ENCODE measurements at regions not wholly inside any gene's neighbourhood (a gene's known extent, or its start where the extent isn't known, plus 50 kb on each side); places are given as distances from the start of the nearest gene placed in this dataset.

DNA sequence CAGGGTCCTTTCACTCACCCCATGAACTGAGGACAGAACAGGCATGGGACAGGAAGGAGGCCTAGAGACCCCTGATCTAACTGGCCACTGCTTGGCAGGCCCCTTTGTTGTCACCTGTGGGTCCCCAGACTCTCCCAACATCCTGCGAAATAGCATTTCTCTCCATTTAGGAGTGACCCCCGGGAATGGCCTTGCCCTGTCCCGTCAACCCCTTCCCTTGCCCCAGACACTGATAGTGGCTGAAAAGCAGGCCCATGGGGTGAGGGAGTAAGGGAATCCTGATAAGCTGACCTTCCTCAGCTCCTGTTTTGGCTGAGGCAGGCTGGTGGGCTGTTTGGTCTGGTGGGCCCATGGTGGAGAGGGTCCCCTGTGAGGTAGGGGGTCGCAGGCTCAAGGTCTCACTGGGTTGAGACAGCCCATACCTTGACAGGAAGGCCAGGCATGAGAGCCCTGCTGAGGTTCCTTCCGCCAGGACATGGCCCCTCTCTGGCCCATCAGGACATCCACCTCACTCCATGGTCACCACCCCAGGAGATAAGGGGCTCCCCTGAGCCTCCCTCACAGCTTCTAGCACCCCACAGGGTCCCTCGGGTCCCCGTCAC lies 139.3 kb downstream of the MRPL14 start:
- H3K27me3 ChIP-seq (ENCODE audit: low read depth): peaks cover 2% of the 10 kb centered on the region; the same call in 1 of the 2 replicates
- no peaks in the 10 kb centered on the region for H3K9me3 ChIP-seq
- no peak overlapping the region for H3K4me3 ChIP-seq
- H3K4me1 ChIP-seq: no peaks in the 10 kb centered on the region
- no peaks in the 10 kb centered on the region for H3K36me3 ChIP-seq (replicated peaks)
- in situ Hi-C loops (cut with MboI; ENCODE audit: low sequenced_read_pairs): no loop called here
- DNase-seq (ENCODE audit: low spot score in 2 of 2): no peak

DNA sequence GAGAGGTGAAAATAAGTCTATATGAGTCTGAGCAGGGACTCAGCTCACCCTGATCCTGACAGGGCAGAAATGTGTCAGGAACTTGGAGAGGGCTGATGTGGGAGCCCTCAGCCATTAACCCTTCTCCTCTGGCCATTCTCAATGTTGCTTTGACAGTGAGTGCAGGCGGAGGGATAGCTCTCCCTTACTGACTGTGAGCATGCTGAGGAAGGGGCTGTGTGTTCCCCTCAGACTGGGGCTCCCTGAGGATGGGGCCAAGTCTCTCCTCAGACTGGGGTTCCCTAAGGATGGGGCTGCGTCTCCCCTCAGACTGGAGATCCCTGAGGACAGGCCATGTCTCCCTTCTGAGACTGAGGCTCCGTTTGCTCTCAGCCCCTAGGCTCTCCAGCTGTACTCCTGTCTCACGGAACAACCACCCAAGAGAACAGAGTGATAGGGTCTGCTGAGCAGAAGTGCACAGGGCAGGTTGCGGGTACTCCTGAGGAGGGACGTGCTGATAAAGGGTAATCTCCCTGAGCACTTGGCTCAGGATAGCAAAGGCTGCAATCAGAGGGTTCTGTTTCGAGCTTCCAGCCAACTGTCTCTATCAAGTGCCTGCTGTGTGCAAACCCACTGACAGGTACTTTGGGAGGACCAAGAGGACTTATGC lies 141.0 kb downstream of the MRPL14 start:
- Histone ChIP-seq H3K4me1 (no peaks in the 10 kb centered on the region), H3K27me3 (ENCODE audit: low read depth) (peaks cover 2% of the 10 kb centered on the region; the same call in 1 of the 2 replicates), H3K4me3 (no peak overlapping the region), H3K36me3 (replicated peaks) (no peaks in the 10 kb centered on the region), H3K9me3 (no peaks in the 10 kb centered on the region)
- DNase-seq (ENCODE audit: low spot score in 2 of 2): no peak
- in situ Hi-C loops (cut with MboI; ENCODE audit: low sequenced_read_pairs): no loop called here

DNA sequence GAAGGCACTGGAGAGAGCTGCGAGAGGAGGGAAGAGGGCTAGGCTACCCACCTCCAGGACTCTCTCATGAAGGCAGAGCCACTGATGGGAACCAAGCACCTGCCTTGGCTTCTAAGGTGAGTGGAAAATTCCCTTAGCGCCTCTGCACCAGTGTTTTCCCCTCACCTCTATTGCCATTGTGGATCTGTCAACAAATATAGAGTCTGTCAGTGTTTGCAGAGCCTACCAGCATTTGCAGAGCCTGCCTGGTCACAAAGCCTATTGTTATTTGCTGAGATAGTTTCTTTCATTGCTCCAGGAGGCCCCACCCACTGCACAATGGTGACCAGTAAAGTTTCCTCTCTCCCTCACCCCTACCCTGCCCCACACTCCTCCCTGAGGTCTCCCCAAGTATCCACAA lies 141.9 kb downstream of the MRPL14 start:
- H3K9me3 ChIP-seq: no peaks in the 10 kb centered on the region
- in situ Hi-C loops (cut with MboI; ENCODE audit: low sequenced_read_pairs): no loop called here
- peaks cover 2% of the 10 kb centered on the region; the same call in 1 of the 2 replicates for H3K27me3 ChIP-seq (ENCODE audit: low read depth)
- H3K4me3 ChIP-seq: no peak overlapping the region
- no peaks in the 10 kb centered on the region for H3K4me1 ChIP-seq
- no peak for DNase-seq (ENCODE audit: low spot score in 2 of 2)
- no peaks in the 10 kb centered on the region for H3K36me3 ChIP-seq (replicated peaks)

DNA sequence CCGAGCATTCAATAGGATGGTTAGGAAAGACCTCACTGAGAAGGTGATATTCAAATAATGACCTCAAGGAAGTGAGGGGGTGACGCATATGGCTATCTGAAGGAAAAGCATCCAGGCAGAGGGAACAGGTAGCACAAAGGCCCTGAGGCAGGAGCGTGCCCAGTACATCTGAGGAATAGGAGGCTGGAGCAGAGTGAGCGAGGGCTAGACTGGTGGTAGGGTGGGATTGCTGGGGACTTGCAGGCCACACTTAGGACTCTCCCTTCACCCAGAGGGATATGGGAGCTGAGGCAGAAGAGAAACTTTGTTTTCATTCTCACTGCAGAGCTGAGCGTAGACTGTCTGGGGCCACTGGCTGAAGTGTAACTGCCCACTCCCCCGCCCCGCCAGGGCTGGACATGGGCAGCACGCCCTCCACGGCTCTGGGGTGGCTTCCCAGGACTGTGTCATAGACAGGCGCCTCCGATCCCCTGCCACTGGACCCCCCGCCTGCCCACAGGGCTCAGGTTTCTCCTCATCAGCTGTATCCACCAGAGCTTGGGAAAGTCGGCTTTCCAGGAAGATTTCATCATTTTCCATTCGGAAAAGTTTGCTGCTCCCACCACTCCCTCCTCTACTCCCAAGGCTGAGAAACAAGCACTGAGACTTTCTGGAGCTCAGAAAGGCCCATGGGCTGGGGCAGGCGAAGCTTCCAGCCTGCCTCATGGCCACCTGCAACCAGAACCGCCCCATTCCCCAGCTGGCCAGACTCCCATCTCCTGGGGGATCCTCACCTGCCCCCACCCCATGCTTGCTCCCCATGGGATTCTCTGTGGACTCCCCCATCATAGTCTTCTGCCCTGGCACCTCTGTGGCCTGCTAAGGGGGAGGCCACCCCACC lies 142.6 kb downstream of the MRPL14 start:
- H3K4me1 ChIP-seq: no peaks in the 10 kb centered on the region
- H3K9me3 ChIP-seq: no peaks in the 10 kb centered on the region
- in situ Hi-C loops (cut with MboI; ENCODE audit: low sequenced_read_pairs): no loop called here
- no peak for DNase-seq (ENCODE audit: low spot score in 2 of 2)
- H3K36me3 ChIP-seq (replicated peaks): no peaks in the 10 kb centered on the region
- no peak overlapping the region for H3K4me3 ChIP-seq
- peaks cover 2% of the 10 kb centered on the region; the same call in 1 of the 2 replicates for H3K27me3 ChIP-seq (ENCODE audit: low read depth)

DNA sequence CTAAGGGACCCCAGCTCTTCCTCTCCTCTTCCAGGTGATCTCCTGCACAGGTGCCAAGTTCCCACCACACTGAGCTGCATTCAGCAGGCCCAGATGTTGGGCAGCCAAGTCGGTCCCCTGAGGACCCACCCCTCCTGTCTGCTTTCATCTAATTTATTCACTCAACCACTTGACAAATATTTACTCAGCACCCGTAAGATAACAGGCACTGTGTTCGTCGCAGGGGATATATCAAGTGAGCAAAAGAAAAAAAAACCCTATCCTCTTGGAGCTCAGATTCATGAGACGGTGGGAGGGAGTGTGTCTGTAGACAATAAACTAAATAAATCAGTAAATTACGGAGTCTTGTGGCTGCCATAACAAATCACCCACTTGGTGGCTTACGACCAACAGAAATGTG lies 143.6 kb downstream of the MRPL14 start:
- Histone ChIP-seq H3K4me3 (no peak overlapping the region), H3K9me3 (no peaks in the 10 kb centered on the region), H3K4me1 (no peaks in the 10 kb centered on the region), H3K27me3 (ENCODE audit: low read depth) (peaks cover 2% of the 10 kb centered on the region; the same call in 1 of the 2 replicates), H3K36me3 (replicated peaks) (no peaks in the 10 kb centered on the region)
- no peak for DNase-seq (ENCODE audit: low spot score in 2 of 2)
- in situ Hi-C loops (cut with MboI; ENCODE audit: low sequenced_read_pairs): no loop called here

DNA sequence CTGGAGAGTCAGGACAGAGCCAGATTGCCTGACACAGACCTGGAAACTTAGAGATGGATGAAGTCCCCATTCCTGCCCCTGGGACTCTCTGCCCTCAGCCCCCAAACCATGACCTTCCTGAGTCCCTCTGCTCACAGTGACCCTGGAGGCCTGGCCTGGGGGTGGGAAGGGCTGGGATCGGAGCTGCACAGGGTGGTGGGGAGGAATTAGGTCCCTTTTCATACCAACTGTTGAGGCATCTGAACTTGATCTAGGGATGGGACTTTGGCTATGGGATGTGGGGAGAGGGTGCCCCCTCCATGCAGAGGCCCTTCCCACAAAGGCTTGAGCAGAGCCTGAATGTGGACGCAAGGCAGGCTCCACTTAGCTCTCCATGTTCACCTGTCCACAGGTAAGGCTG lies 144.1 kb downstream of the MRPL14 start:
- no peaks in the 10 kb centered on the region for H3K4me1 ChIP-seq
- no peaks in the 10 kb centered on the region for H3K36me3 ChIP-seq (replicated peaks)
- in situ Hi-C loops (cut with MboI; ENCODE audit: low sequenced_read_pairs): no loop called here
- H3K4me3 ChIP-seq: no peak overlapping the region
- no peaks in the 10 kb centered on the region for H3K9me3 ChIP-seq
- DNase-seq (ENCODE audit: low spot score in 2 of 2): no peak
- peaks cover 2% of the 10 kb centered on the region; the same call in 1 of the 2 replicates for H3K27me3 ChIP-seq (ENCODE audit: low read depth)

DNA sequence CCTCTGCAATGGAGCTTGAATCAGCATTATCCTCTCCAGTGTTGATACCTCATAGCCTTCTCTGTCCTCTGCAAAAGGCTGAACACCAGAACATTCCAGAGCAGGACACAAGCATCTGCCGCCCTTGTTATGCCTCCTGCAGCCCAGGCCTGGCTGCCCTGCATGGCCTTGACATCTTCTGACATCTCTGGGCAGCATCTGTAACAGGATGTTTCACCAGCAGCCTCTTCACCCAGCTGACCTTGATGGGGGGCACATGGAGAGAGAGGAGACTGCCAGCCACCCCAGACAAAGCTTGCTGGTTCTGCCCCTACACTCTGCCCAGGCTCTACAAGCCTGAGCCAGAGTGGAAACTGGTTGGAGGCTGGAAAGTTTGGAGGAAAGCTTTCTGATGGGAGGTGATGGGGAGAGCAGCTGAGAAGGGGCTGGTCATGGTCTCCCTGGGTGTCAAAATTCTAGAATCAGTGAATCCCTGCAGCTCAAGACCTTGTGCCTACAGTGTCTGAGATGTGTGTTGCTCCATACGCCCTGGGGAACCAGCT lies 145.1 kb downstream of the MRPL14 start:
- DNase-seq (ENCODE audit: low spot score in 2 of 2): no peak
- in situ Hi-C loops (cut with MboI; ENCODE audit: low sequenced_read_pairs): no loop called here
- no peak overlapping the region for H3K4me3 ChIP-seq
- H3K27me3 ChIP-seq (ENCODE audit: low read depth): peaks cover 2% of the 10 kb centered on the region; the same call in 1 of the 2 replicates
- no peaks in the 10 kb centered on the region for H3K9me3 ChIP-seq
- no peaks in the 10 kb centered on the region for H3K4me1 ChIP-seq
- no peaks in the 10 kb centered on the region for H3K36me3 ChIP-seq (replicated peaks)

DNA sequence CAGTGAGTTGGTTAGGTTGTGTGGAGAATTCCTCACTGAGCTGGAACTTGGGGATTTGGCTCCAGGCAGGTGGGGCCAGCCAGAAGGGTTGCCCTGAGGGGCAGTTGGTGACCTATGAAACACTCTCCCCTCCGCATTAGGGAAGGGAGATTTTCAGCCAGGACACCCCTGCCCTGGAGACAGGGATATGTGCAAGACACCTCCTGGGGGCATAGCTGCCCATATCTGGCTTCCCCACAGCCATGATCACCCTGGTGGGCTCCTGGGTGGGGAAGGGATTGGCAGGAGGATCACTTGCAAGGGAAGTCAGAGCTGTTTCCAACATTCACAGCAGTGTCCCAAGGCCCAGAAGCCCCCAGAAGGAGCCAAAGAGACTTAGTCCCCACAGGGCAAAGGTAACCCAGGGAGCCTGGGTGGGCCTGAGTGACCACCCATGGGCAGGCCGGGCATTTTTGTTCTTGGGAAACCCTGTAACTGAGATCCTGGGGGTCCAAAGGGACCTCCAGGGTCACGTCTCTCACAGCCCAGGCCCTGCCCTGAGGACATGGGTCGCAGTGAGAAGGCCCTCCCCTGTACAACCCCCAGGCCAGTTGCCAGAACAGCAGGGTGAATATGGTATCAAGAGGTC lies 145.8 kb downstream of the MRPL14 start:
- H3K36me3 ChIP-seq (replicated peaks): no peaks in the 10 kb centered on the region
- no peaks in the 10 kb centered on the region for H3K4me1 ChIP-seq
- H3K9me3 ChIP-seq: no peaks in the 10 kb centered on the region
- no peak for DNase-seq (ENCODE audit: low spot score in 2 of 2)
- H3K4me3 ChIP-seq: no peak overlapping the region
- in situ Hi-C loops (cut with MboI; ENCODE audit: low sequenced_read_pairs): no loop called here
- peaks cover 2% of the 10 kb centered on the region; the same call in 1 of the 2 replicates for H3K27me3 ChIP-seq (ENCODE audit: low read depth)

DNA sequence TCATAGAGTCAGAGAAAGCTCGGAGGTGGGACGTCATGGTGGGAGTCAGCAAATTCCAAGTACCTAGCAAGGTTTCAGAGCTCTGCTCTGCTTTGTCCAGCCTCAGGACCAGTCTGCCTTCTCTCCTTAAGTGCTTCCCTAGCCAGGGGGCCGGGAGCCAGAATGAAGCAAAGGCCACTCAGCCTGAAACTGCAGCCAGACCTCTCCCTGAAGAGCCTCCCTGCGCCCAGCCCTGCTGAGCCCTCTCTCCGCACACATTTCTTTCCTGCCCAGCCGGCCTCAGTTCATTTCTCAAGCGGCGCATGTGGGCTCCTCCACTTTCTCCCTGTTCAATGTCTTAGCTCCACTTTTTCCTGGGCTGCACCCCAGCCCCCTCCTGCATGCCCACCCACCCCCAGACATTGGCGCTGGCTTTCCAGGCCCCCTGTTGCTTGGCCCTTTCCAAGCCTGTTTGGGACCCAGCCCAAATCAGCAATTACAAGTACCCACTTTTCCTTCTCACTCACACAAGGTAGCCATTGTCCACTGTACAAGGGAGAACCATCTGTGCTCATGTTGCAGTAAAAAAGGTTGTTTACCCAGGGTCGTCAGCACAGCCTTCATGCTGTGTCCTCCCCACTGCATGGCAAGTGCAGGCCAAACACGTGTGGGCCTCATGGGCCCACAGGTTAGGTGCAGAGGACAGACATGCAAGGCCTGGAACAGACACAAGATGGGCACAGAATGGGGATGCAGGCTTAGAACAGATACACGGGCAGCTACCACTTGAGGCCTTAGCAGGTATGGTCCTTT lies 147.1 kb downstream of the MRPL14 start:
- H3K36me3 ChIP-seq (replicated peaks): no peaks in the 10 kb centered on the region
- no peak for DNase-seq (ENCODE audit: low spot score in 2 of 2)
- no peaks in the 10 kb centered on the region; the same call in 1 of the 2 replicates for H3K27me3 ChIP-seq (ENCODE audit: low read depth)
- H3K9me3 ChIP-seq: no peaks in the 10 kb centered on the region
- no peaks in the 10 kb centered on the region for H3K4me1 ChIP-seq
- H3K4me3 ChIP-seq: no peak overlapping the region
- in situ Hi-C loops (cut with MboI; ENCODE audit: low sequenced_read_pairs): no loop called here

DNA sequence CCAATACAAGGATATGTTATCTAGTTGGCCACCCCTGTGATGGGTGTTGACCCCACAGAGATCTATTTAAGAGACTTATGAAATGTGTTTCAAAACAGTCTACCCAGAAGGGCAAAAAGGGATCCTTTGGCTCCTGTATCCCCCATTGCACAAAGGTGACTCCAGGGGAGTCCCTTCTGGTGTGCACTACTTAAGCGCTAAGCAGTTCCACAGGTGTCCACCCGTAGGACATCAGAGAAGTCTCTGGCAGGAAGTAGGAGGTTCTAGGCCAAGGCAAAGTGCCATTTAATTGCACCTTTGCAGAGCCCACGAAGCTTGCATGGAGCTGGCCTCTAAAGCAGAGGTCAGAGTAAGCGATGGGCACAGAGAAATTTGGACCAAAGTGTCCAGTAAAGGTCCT lies 147.7 kb downstream of the MRPL14 start:
- no peak overlapping the region for H3K4me3 ChIP-seq
- no peaks in the 10 kb centered on the region for H3K36me3 ChIP-seq (replicated peaks)
- peaks cover 3% of the 10 kb centered on the region; the same call in 1 of the 2 replicates for H3K27me3 ChIP-seq (ENCODE audit: low read depth)
- no peaks in the 10 kb centered on the region for H3K9me3 ChIP-seq
- no peak for DNase-seq (ENCODE audit: low spot score in 2 of 2)
- in situ Hi-C loops (cut with MboI; ENCODE audit: low sequenced_read_pairs): no loop called here
- H3K4me1 ChIP-seq: no peaks in the 10 kb centered on the region

DNA sequence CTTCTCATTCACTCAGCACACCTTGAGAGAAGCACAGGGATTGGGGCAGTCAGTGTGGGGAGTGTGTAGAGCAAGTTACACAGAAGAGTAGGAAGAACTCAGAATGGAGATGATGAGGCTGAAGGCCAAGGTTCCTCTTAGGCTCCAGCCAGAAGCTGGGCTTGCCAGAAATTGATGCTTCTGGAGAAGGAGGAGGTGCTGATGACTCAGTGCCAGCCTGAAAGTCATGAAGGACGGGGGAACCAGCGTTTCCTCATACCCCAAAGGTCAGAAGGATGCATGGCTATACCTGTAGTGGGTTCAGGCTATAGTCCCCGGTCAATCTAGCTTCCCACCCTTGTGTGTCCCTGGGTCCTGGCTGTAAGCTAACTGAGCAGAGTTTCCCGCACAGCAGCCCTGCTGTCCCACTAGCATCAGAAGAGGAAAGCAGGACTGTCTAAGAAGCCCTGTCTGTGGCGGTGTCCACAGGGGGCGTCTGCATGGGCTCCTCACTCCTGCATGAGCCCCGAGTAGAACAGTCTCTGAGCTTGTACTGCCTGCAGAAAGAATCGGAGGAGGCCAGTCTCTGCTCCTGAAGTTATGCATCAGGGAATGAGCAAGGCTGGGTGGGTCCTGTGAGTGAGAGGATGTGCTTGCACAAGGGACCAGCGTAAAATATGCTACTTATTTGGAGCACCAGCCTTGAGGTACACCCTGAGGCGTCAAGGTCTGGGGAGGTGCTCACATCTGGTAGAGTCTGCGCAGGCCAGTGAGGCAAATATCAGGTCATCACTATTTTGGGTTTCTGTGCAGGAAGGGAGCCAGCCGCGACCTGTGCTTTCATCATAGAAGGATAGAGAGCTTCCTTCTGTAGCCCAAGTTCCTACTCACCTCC lies 148.5 kb downstream of the MRPL14 start:
- H3K9me3 ChIP-seq: no peaks in the 10 kb centered on the region
- in situ Hi-C loops (cut with MboI; ENCODE audit: low sequenced_read_pairs): no loop called here
- DNase-seq (ENCODE audit: low spot score in 2 of 2): no peak
- H3K36me3 ChIP-seq (replicated peaks): no peaks in the 10 kb centered on the region
- no peak overlapping the region for H3K4me3 ChIP-seq
- H3K27me3 ChIP-seq (ENCODE audit: low read depth): peaks cover 5% of the 10 kb centered on the region; the same call in 1 of the 2 replicates
- H3K4me1 ChIP-seq: no peaks in the 10 kb centered on the region

DNA sequence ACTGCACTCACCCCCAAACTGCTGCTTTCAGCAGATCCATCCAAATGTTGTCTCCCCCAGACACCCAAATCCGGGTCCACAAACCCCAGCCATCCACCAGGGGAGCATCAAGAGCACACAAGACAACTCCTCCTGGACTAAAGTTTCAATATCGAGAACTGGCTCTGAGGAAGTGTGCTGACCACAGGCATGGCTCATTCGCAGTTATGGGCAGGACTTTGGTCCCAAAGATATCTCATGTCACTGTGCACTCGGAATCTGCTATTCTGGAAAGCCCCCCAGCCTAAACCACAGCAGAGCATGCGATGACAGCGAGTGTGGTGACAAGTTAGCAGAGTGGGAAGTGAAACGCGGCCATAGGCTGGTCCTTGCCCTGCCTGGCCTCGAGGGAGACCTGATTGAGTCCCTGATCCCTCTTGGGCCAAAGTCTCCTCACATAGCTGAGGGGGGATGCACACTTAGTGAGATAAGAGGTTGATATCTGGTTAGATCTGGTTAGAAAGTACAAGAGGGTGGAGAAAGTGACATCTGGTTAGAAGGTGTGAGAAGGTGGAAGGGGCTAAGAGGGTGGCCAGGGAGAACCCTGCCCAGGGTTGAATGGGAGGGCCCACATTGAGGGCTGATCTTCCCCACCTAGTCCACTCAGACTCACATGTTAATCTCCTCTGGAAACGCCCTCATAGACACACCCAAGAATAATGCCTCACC lies 149.7 kb downstream of the MRPL14 start:
- in situ Hi-C loops (cut with MboI; ENCODE audit: low sequenced_read_pairs): no loop called here
- H3K4me3 ChIP-seq: no peak overlapping the region
- no peaks in the 10 kb centered on the region for H3K4me1 ChIP-seq
- no peaks in the 10 kb centered on the region for H3K9me3 ChIP-seq
- no peak for DNase-seq (ENCODE audit: low spot score in 2 of 2)
- no peaks in the 10 kb centered on the region for H3K36me3 ChIP-seq (replicated peaks)
- peaks cover 5% of the 10 kb centered on the region; the same call in 1 of the 2 replicates for H3K27me3 ChIP-seq (ENCODE audit: low read depth)

All from HAP-1 (cell line).